GM19397 (cell line): ENCODE measurements at regions not wholly inside any gene's neighbourhood (a gene's known extent, or its start where the extent isn't known, plus 50 kb on each side); places are given as distances from the start of the nearest gene placed in this dataset.

Experiments
- ATAC-seq: cut with Tn5 transposase; IDR thresholded peaks from one replicate; pipeline ENCODE4 v1.9.1; 2021; ENCODE audit warnings: mild to moderate bottlenecking, moderate library complexity; ENCODE audit not compliant: unreplicated experiment

- ATAC-seq, result no peak
Observed at GRCh38 chr19:30792561-30793505, 420.6 kb downstream of the ZNF536 start.

- ATAC-seq, result no peak
Observed at GRCh38 chr19:30791088-30791487, 418.9 kb downstream of the ZNF536 start.

- no peak for ATAC-seq
Observed at GRCh38 chr19:30790056-30790680, 418.0 kb downstream of the ZNF536 start.

- no peak for ATAC-seq
Observed at GRCh38 chr19:30788105-30788765, 416.1 kb downstream of the ZNF536 start.

- ATAC-seq, result no peak
Observed at GRCh38 chr19:30785458-30786137, 413.4 kb downstream of the ZNF536 start.

GRCh38 chr19:30784850-30785457 lies 412.8 kb downstream of the ZNF536 start:
- no peak for ATAC-seq

- ATAC-seq, result no peak
Observed at GRCh38 chr19:30783936-30784335, 411.8 kb downstream of the ZNF536 start.

- ATAC-seq, result no peak
Observed at GRCh38 chr19:30783212-30783611, 411.0 kb downstream of the ZNF536 start.

- ATAC-seq, result no peak
Observed at GRCh38 chr19:30781519-30781918, 409.3 kb downstream of the ZNF536 start.

GRCh38 chr19:30781047-30781446 lies 408.9 kb downstream of the ZNF536 start:
- ATAC-seq, result no peak

GRCh38 chr19:30780456-30780855 lies 408.3 kb downstream of the ZNF536 start:
- no peak for ATAC-seq

- ATAC-seq, result no peak
Observed at GRCh38 chr19:30780032-30780431, 407.8 kb downstream of the ZNF536 start.

- no peak for ATAC-seq
Observed at GRCh38 chr19:30778961-30779715, 407.0 kb downstream of the ZNF536 start.

- ATAC-seq, result no peak
Observed at GRCh38 chr19:30778061-30778460, 405.9 kb downstream of the ZNF536 start.

GRCh38 chr19:30775956-30776355 lies 403.8 kb downstream of the ZNF536 start:
- no peak for ATAC-seq

- ATAC-seq, result no peak
Observed at GRCh38 chr19:30774252-30774766, 402.1 kb downstream of the ZNF536 start.

GRCh38 chr19:30762651-30763050 lies 390.5 kb downstream of the ZNF536 start:
- ATAC-seq, result no peak

GRCh38 chr19:30760014-30760413 lies 387.8 kb downstream of the ZNF536 start:
- ATAC-seq, result no peak

GRCh38 chr19:30757837-30758617 lies 385.8 kb downstream of the ZNF536 start:
- ATAC-seq, result no peak
